GM12891 (cell line): ENCODE measurements at regions not wholly inside any gene's neighbourhood (a gene's known extent, or its start where the extent isn't known, plus 50 kb on each side); places are given as distances from the start of the nearest gene placed in this dataset.

ENCODE experiments used
- PAX5 ChIP-seq: IDR thresholded peaks from 2 replicates; pipeline ENCODE4 v1.6.1; 2011; ENCODE audit warnings: low read length, moderate library complexity, mild to moderate bottlenecking; ENCODE audit not compliant: insufficient read depth, severe bottlenecking
- POLR2A ChIP-seq: IDR thresholded peaks from 2 replicates; pipeline ENCODE4 v1.6.1; 2011; ENCODE audit warnings: low read depth, low read length, control low read depth
- POU2F2 ChIP-seq: IDR thresholded peaks from 2 replicates; pipeline ENCODE4 v1.6.1; 2011; ENCODE audit warnings: low read depth, mild to moderate bottlenecking, control low read depth, low read length, moderate library complexity
- TAF1 ChIP-seq: IDR thresholded peaks from 2 replicates; pipeline ENCODE4 v1.6.1; 2011; ENCODE audit warnings: low read depth, low read length, control low read depth

GRCh38 chr3:117587416-117587815 lies 877.8 kb downstream of the TUSC7 start:
- TF ChIP-seq POLR2A (no peak), POU2F2 (no peak), PAX5 (no peak), TAF1 (no peak)
